Large intestine (tissue), 3 donors: ENCODE measurements at regions not wholly inside any gene's neighbourhood (a gene's known extent, or its start where the extent isn't known, plus 50 kb on each side); places are given as distances from the start of the nearest gene placed in this dataset.
"Not testable (repeated sequence)": the region's sequence is repeated elsewhere in the genome, so short reads cannot be mapped to it uniquely, and the experiment has no call there.

Experiments used
- DNase-seq, 2 donors: peaks; one replicate each; pipeline versions ENCODE4 v3.0.0 to v3.0.0-alpha.2; 2013
- H3K27ac ChIP-seq: one replicate; pipeline ENCODE4 v1.5.1; 2013; ENCODE audit warnings: low read length
- H3K27me3 ChIP-seq: 2 replicates; pipeline ENCODE4 v1.6.1; 2013; ENCODE audit warnings: low read length; ENCODE audit not compliant: control insufficient read depth, insufficient read depth
- H3K36me3 ChIP-seq: 2 replicates; pipeline ENCODE4 v1.6.1; 2013; ENCODE audit warnings: low read length; ENCODE audit not compliant: control insufficient read depth, insufficient read depth
- H3K4me1 ChIP-seq: one replicate; pipeline ENCODE4 v1.6.1; 2013; ENCODE audit warnings: low read length; ENCODE audit not compliant: control insufficient read depth, insufficient read depth
- H3K4me3 ChIP-seq: one replicate; pipeline ENCODE4 v1.5.1; 2013; ENCODE audit warnings: low read length
- H3K9me3 ChIP-seq: one replicate; pipeline ENCODE4 v1.6.1; 2013; ENCODE audit warnings: mild to moderate bottlenecking, low read depth, low read length, moderate library complexity; ENCODE audit not compliant: control insufficient read depth
- WGBS: methylation state at CpG from one replicate; pipeline ENCODE4 v1.1.5; 2013; ENCODE audit warnings: low lambda C conversion rate; ENCODE audit not compliant: insufficient coverage; 5-methylcytosine and 5-hydroxymethylcytosine counted together

DNA sequence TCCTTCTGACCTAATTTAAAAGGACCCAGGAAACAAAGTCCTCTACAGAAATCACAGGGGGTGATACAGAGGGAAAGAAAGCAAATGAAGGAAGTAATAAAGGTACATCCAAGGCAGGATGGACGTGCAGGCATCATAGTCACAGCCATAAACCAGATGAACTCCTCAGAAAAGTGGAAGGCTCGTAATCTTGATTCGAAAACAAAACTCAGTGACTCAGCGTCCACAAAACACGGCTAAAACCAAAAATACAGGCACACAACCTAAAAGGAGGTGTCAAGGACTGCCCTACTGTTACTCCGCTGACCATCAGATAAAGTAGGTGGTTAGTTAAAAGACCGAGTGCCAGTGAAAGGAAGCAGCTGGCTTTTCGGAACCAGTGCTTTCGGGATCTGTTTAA lies 81.5 kb downstream of the TRIM69 start:
- H3K4me3 ChIP-seq, H3K9me3 ChIP-seq, H3K36me3 ChIP-seq, DNase-seq, H3K27me3 ChIP-seq, H3K4me1 ChIP-seq, H3K27ac ChIP-seq: not testable (repeated sequence)
- WGBS, result no CpG with 5 or more reads among the region's 9 CpGs

DNA sequence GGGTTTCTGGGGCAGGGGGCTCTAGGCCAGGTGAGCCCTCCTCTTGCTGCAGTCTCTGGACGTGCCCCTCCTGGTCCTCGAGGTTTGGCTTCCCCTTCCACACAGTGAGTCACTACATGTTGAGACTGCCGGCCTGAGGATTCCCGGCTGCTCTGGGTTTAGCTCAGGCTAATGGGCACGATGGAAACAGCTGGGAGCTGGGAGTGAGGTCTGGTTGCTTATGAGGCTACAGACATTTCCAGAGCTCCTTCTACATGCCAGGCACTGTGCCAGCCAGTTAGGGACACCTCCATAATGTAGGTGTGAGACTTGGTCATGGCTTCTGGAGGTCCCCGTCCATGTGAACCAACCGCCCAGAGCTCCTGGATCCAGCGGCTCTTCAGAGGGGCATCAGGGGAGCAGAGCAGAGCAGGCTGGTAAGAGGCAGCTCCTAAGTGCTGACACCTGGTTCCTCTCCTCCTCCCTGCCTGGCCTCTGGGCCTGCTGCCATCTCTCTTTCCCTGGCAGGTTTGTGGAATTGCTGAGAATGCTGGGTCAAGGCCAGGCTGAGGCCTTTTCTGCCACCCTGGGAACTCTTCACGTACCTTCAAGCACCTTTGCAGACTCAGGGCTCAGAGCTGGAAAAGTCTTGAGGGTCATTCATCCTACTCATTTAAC lies 83.1 kb downstream of the TRIM69 start:
- not testable (repeated sequence) for H3K27me3 ChIP-seq, H3K4me1 ChIP-seq, H3K27ac ChIP-seq, DNase-seq, H3K4me3 ChIP-seq, H3K9me3 ChIP-seq, H3K36me3 ChIP-seq
- WGBS, result no CpG with 5 or more reads among the region's 9 CpGs

DNA sequence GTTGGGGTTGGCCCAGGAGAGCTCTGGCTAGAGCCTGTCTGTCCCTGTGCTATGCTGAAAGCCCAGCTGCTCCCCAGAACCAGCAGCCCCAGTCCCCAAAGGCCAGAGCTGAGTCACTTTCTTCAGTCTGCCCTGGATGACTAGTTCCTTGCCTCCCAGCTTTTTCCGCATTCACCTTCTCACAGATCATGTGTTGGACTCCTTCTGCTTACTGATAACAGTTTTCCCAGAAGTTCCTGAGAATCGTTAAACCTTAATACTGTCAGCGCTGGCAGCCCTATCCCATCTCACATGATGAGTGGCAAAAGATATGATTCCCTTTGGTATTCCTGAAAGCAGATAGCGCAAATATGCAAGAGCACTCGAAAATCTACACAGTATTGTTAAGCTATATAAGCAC lies 84.2 kb downstream of the TRIM69 start:
- not testable (repeated sequence) for H3K27ac ChIP-seq, H3K27me3 ChIP-seq, H3K4me1 ChIP-seq, H3K4me3 ChIP-seq, H3K9me3 ChIP-seq, H3K36me3 ChIP-seq
- no CpG with 5 or more reads among the region's 5 CpGs for WGBS
- DNase-seq, result peak in 1 of 2 donors; percentile 37

DNA sequence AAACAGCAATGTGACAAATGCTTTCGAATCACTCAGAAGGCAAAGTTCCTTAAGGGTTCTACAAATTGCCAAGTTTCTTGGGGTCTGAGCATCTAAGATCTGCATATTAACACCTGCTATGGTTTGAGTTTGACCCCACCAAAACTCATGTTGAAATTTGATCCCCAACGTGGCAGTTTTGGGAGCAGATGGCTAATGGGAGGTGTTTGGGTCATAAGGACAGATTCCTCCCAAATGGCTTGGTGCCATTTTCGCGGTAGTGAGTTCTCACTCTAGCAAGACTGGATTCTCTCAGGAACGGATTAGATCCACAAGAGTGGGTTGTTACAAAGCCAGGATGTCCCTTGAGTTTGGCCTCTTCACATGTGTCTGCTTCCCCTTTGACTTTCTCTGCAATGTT lies 84.6 kb downstream of the TRIM69 start:
- not testable (repeated sequence) for H3K27me3 ChIP-seq, H3K4me3 ChIP-seq, H3K9me3 ChIP-seq, H3K36me3 ChIP-seq, H3K27ac ChIP-seq, H3K4me1 ChIP-seq, DNase-seq
- no CpG with 5 or more reads among the region's 5 CpGs for WGBS

DNA sequence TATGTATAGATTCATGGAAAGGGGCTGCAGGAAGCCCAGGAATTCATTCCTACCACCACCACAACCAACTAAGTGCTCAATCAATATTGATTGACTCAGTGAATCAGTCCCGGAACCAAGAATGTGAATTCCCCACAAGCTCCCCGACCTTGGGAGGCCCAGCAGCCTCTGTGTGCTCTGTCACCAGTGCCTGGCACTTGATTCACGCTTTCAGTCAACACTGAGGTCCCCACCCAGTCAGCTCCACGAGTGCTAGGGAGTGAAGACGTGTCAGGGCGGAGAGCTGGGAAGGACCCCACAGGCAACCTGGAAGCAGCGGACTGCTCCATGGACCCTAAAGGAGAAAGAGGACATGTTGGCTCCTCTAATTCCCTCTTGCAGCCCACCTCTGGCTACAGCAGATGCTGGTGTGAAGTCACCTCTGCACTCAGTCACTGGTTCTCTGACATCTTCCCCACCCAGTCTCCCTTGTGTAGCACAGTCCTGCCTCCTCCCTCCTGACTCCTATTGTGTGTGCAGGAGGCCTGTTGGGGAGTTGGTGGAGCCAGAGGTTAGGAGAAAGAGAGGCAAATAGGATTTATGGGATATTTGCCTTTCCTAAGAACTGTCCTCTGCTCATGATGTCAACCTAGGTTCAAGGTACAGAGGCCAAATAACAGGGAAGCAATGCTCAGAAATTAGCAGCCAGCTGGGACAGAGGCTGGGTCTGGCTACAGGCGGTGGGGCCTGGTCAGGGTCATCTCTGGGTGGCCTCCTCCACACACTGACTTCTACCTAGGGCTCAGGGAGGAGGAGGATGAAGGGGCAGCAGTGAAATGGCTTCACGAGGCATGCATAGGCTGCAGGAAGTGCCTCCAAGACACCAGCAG lies 88.2 kb downstream of the TRIM69 start:
- not testable (repeated sequence) for H3K36me3 ChIP-seq, H3K27me3 ChIP-seq, DNase-seq, H3K4me1 ChIP-seq, H3K27ac ChIP-seq, H3K4me3 ChIP-seq, H3K9me3 ChIP-seq
- no CpG with 5 or more reads among the region's 9 CpGs for WGBS

DNA sequence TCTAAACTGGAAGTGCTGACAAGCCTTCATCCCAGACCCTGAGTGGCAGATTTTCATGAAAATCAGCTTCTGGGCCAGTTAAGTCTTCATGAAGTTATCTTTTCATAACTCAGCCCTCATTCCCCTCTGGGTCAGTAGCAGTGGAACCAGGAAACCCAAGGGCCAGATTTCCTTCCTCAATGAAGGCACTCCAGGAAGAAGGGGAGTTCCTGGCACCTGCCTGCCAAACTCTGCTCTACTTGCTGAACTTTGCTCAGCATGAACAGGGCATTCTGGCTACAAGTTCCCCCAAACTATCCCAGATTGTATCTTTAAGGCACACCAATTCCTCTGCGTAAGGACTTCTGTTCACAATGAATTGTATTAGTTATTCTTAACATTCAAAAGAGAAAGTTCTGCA lies 90.3 kb downstream of the TRIM69 start:
- H3K36me3 ChIP-seq, H3K27me3 ChIP-seq, H3K4me1 ChIP-seq, H3K9me3 ChIP-seq, H3K4me3 ChIP-seq, H3K27ac ChIP-seq, DNase-seq: not testable (repeated sequence)
- no CpG with 5 or more reads among the region's 1 CpG for WGBS

DNA sequence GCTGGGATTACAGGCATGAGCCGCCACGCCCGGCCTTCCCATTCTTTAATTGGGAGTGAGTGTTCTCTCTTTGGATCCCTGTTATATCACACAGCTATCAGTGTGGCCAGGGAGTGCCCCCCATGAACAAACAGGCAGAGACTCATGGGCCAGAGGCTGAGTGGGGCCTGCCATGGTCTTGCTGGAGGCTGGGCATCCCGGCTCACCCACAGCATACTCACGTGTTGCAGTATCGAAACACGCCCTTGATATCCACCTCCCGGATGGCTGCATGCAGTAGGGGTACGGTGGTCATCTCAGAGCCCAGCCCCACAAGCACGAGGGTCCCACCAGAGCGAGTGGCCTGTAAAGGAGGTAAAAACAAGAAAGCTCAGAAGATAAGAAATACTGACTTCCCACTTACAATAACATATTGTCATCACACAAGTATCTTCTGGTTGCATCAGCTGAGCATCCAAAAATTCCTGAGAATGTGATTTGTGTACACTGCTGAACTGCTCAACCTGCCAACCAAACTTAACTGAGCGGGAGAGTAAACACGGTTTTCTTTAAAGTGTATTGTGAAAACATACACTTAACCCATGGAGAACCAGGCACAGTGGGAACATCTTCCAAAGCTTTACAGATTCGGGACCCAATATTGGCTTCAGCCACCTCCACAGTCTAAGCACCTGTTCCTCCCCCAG lies 92.0 kb downstream of the TRIM69 start:
- H3K4me3 ChIP-seq, H3K4me1 ChIP-seq, H3K9me3 ChIP-seq, H3K36me3 ChIP-seq, H3K27me3 ChIP-seq, H3K27ac ChIP-seq, DNase-seq: not testable (repeated sequence)
- WGBS, result no CpG with 5 or more reads among the region's 14 CpGs

DNA sequence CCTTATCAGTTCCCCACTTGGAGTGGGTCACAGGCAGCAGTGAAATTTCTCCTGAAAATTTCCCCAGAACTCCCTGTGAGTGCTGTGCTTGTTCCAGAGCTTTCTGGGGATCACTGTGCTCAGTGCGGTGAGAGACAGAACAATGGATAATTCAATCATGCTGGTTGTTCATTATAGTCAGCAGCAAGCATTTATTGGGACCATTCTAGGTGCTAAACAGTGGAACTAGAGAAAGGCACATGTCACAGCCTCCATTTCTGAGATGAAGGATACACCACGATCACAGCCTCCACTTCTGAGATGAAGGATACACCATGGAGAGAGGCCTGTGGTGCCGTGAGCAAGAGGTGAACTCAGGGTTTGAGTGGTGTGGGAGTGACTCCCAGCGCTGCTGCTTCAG lies 92.8 kb downstream of the TRIM69 start:
- not testable (repeated sequence) for H3K36me3 ChIP-seq, H3K27ac ChIP-seq, H3K4me3 ChIP-seq, H3K4me1 ChIP-seq, H3K27me3 ChIP-seq, DNase-seq, H3K9me3 ChIP-seq
- WGBS, result no CpG with 5 or more reads among the region's 4 CpGs

DNA sequence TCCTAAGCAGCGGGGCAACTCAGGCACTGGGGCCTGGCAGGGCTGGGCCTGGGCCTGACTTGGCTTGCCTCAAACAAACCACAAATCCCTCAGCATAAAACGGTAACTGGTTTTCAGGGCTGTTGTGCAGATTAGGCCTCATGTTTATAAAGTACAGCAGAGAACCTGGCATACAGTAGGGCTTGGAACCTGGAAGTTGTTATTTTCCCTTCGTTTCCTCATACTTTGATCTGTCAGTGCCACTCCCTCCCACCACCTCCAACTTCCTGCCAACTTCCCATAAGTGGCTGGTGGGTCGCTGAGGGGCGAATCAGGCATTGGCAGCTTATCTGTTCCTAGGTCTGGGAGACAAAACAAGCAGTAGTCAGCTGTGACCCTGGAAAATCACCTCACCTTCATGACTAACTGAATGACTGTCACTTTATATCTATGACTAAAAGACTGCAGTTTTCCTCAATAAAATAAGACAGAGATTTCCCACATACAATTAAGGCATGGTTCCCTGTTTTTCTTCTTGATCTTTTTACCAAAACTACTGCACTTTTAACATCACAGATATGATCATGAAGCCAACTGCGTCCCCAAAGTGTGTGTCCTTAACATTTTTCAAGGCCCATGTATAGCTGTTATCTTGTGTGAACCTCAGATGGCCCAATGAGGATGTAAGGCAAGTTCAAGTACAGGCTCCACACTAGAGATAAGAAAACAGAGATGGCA lies 94.5 kb downstream of the TRIM69 start:
- peak; percentile 45 to 80 for DNase-seq
- H3K27me3 ChIP-seq, H3K9me3 ChIP-seq, H3K36me3 ChIP-seq, H3K4me1 ChIP-seq, H3K4me3 ChIP-seq: not testable (repeated sequence)
- peak overlapping the region; percentile 85 for H3K27ac ChIP-seq
- no CpG with 5 or more reads among the region's 6 CpGs for WGBS

DNA sequence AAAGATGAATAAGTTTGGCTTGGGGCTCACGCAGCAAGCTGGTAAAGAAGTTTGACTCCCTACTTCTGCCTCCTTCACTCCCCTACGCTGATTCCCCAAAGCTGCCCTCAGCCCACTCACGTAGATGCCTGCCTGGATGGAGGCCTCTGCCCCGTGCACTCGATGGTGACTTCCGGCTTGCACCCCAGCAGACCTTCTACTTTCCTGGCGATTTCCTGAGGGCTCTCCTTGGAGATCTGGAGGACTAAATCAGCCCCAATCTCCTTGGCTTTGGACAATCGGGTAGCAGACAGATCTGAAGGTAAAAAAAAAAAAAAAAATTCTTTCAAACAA lies 95.0 kb downstream of the TRIM69 start:
- not testable (repeated sequence) for H3K4me3 ChIP-seq, H3K36me3 ChIP-seq, H3K4me1 ChIP-seq, DNase-seq, H3K9me3 ChIP-seq, H3K27me3 ChIP-seq
- WGBS, result no CpG with 5 or more reads among the region's 8 CpGs
- H3K27ac ChIP-seq, result peak overlapping the region; percentile 85
